ENCODE measurements at regions not wholly inside any gene's neighbourhood (a gene's known extent, or its start where the extent isn't known, plus 50 kb on each side); places are given as distances from the start of the nearest gene placed in this dataset.

GRCh38 chr5:18024542-18024941, 390.3 kb downstream of the TAF11L14 start:
- Histone ChIP-seq H3K18ac (ENCODE audit: extremely low read depth, low read length) (no peak overlapping the region), H3K4me1 (replicated peaks in 1 of 4; ENCODE audit: control insufficient read depth in 3 of 4, insufficient read depth in 4 of 4, low read length in 3 of 4) (no peaks in the 10 kb centered on the region), H3K27me3 (replicated peaks in 1 of 4; ENCODE audit: control insufficient read depth in 3 of 4, extremely low read depth in 1 of 4, insufficient read depth in 3 of 4, low read length in 3 of 4) (no peaks in the 10 kb centered on the region), H3K27ac (ENCODE audit: low read depth, low read length) (no peak overlapping the region), H3K36me3 (ENCODE audit: control insufficient read depth in 2 of 4, insufficient read depth in 4 of 4, low read length in 3 of 4) (no peaks in the 10 kb centered on the region), H3K14ac (ENCODE audit: insufficient read length) (no peak overlapping the region), H3K23ac (ENCODE audit: insufficient read length) (no peak overlapping the region), H2BK12ac (ENCODE audit: low read depth, low read length) (no peak overlapping the region), H2BK20ac (ENCODE audit: low read length) (no peak overlapping the region), H4K91ac (replicated peaks; ENCODE audit: insufficient read length, low read length) (no peak overlapping the region), H3K9ac (replicated peaks in 1 of 4; ENCODE audit: extremely low read depth in 1 of 4, low read depth in 3 of 4, low read length in 3 of 4) (no peak overlapping the region), H3K79me1 (ENCODE audit: low read depth, low read length) (no peaks in the 10 kb centered on the region), H2AK5ac (ENCODE audit: low read depth, low read length) (no peak overlapping the region), H4K8ac (ENCODE audit: extremely low read depth, insufficient read depth, low read length) (no peak overlapping the region), H2AFZ (ENCODE audit: low read length) (no peak overlapping the region), H3K79me2 (ENCODE audit: control insufficient read depth in 1 of 2, insufficient read depth in 2 of 2, low read length in 2 of 2) (no peaks in the 10 kb centered on the region), H3K56ac (replicated peaks; ENCODE audit: insufficient read length, low read depth, low read length) (no peak overlapping the region), H4K5ac (ENCODE audit: insufficient read length, low read depth, low read length) (no peak overlapping the region), H3K4me2 (ENCODE audit: insufficient read depth in 1 of 2, low read depth in 2 of 2, low read length in 2 of 2) (no peak overlapping the region), H3K4ac (replicated peaks; ENCODE audit: insufficient read length, low read depth, low read length) (no peak overlapping the region), H4K20me1 (replicated peaks in 1 of 2; ENCODE audit: control insufficient read depth in 1 of 2, insufficient read depth in 2 of 2, low read length in 2 of 2) (no peaks in the 10 kb centered on the region), H3K4me3 (ENCODE audit: extremely low read depth in 1 of 4, insufficient read depth in 2 of 4, low read depth in 3 of 4, low read length in 4 of 4) (no peak overlapping the region), H3K23me2 (ENCODE audit: low read depth, low read length) (no peaks in the 10 kb centered on the region), H3K9me3 (ENCODE audit: insufficient read depth in 2 of 2, low read depth in 1 of 2, low read length in 1 of 2) (no peaks in the 10 kb centered on the region), H2BK5ac (ENCODE audit: low read depth, low read length) (no peak overlapping the region), H2BK15ac (ENCODE audit: low read length) (no peak overlapping the region), H2BK120ac (replicated peaks; ENCODE audit: low read depth, low read length) (no peak overlapping the region)
- DNase-seq (ENCODE audit: low read depth in 1 of 2, low spot score in 2 of 2) = peak in 1 of 2 experiments; percentile 2
- POLR2A ChIA-PET (ENCODE audit: partially characterized antibody) = no interaction called here
- TF ChIP-seq CTCF (IDR thresholded peaks at IDR 0.05; ENCODE audit: control extremely low read depth in 1 of 3, insufficient read depth in 1 of 3, low read depth in 1 of 3, low read length in 3 of 3) = peak; percentile 14 to 36 (median 25); a peak in 3 of 4 replicates
- TF ChIP-seq HDAC6 (IDR thresholded peaks at IDR 0.05; ENCODE audit: low read depth, low read length) = no peak
- TF ChIP-seq RAD21 (IDR thresholded peaks at IDR 0.05 in 1 of 2, conservative IDR thresholded peaks at IDR 0.05 in 1 of 2; ENCODE audit: low read depth in 2 of 2, low read length in 2 of 2) = peak; percentile 26 to 42; a peak in 3 of 4 replicates
- FAIRE-seq = no peak
- CTCF ChIA-PET (ENCODE audit: partially characterized antibody) = interaction anchor here (0.7 to 1.9 kb wide), 7 partner anchors 20 to 280 kb away, joined by 3 to 6 read pairs (median 3); no protein-coding TSS in a partner anchor
- 81% methylated on average over 2 of the region's 2 CpGs; no CpG with 5 or more reads in 1 of the 2 experiments for WGBS, 2 experiments (ENCODE audit: extremely low coverage in 1 of 2, insufficient coverage in 1 of 2, insufficient read length in 1 of 2, insufficient replicate concordance in 2 of 2, low coverage in 1 of 2, low lambda C conversion rate in 2 of 2, missing lambda C conversion rate in 1 of 2)

Data from H1 (cell line).